ENCODE measurements at regions not wholly inside any gene's neighbourhood (a gene's known extent, or its start where the extent isn't known, plus 50 kb on each side); places are given as distances from the start of the nearest gene placed in this dataset.
"Not testable (repeated sequence)": the region's sequence is repeated elsewhere in the genome, so short reads cannot be mapped to it uniquely, and the experiment has no call there.

GRCh38 chr1:30444401-30444800, 279.0 kb downstream of the MATN1 start:
- DNase-seq (ENCODE audit: extremely low read depth in 1 of 2, low read depth in 1 of 2): no peak

- DNase-seq (ENCODE audit: extremely low read depth in 1 of 2, low read depth in 1 of 2): not testable (repeated sequence)
These were observed 285.1 kb downstream of the MATN1 start for GRCh38 chr1:30438274-30438673.

- no peak for DNase-seq (ENCODE audit: extremely low read depth in 1 of 2, low read depth in 1 of 2)
These were observed 286.3 kb downstream of the MATN1 start for GRCh38 chr1:30437059-30437576.

GRCh38 chr1:30427545-30427944, 295.8 kb downstream of the MATN1 start:
- no peak for DNase-seq (ENCODE audit: extremely low read depth in 1 of 2, low read depth in 1 of 2)

- DNase-seq (ENCODE audit: extremely low read depth in 1 of 2, low read depth in 1 of 2): no peak
These were observed 298.3 kb downstream of the MATN1 start for GRCh38 chr1:30425046-30425445.

GRCh38 chr1:30423570-30423969, 299.8 kb downstream of the MATN1 start:
- DNase-seq (ENCODE audit: extremely low read depth in 1 of 2, low read depth in 1 of 2): no peak

GRCh38 chr1:30422251-30422650, 301.1 kb downstream of the MATN1 start:
- DNase-seq (ENCODE audit: extremely low read depth in 1 of 2, low read depth in 1 of 2): no peak

- no peak for DNase-seq (ENCODE audit: extremely low read depth in 1 of 2, low read depth in 1 of 2)
These were observed 302.8 kb downstream of the MATN1 start for GRCh38 chr1:30420519-30421050.

- DNase-seq (ENCODE audit: extremely low read depth in 1 of 2, low read depth in 1 of 2): no peak
These were observed 303.6 kb downstream of the MATN1 start for GRCh38 chr1:30419831-30420230.

GRCh38 chr1:30418939-30419720, 304.3 kb downstream of the MATN1 start:
- no peak for DNase-seq (ENCODE audit: extremely low read depth in 1 of 2, low read depth in 1 of 2)

GRCh38 chr1:30418061-30418938, 305.1 kb downstream of the MATN1 start:
- DNase-seq (ENCODE audit: extremely low read depth in 1 of 2, low read depth in 1 of 2): no peak

GRCh38 chr1:30417701-30418046, 305.7 kb downstream of the MATN1 start:
- DNase-seq (ENCODE audit: extremely low read depth in 1 of 2, low read depth in 1 of 2): no peak

- no peak for DNase-seq (ENCODE audit: extremely low read depth in 1 of 2, low read depth in 1 of 2)
These were observed 306.2 kb downstream of the MATN1 start for GRCh38 chr1:30417001-30417700.

GRCh38 chr1:30416221-30416820, 307.1 kb downstream of the MATN1 start:
- no peak for DNase-seq (ENCODE audit: extremely low read depth in 1 of 2, low read depth in 1 of 2)

- DNase-seq (ENCODE audit: extremely low read depth in 1 of 2, low read depth in 1 of 2): no peak
These were observed 308.0 kb downstream of the MATN1 start for GRCh38 chr1:30415171-30415940.

- DNase-seq (ENCODE audit: extremely low read depth in 1 of 2, low read depth in 1 of 2): no peak
These were observed 308.6 kb downstream of the MATN1 start for GRCh38 chr1:30414851-30415165.

- no peak for DNase-seq (ENCODE audit: extremely low read depth in 1 of 2, low read depth in 1 of 2)
These were observed 309.1 kb downstream of the MATN1 start for GRCh38 chr1:30414086-30414850.

- no peak for DNase-seq (ENCODE audit: extremely low read depth in 1 of 2, low read depth in 1 of 2)
These were observed 309.8 kb downstream of the MATN1 start for GRCh38 chr1:30413606-30414005.

- DNase-seq (ENCODE audit: extremely low read depth in 1 of 2, low read depth in 1 of 2): no peak
These were observed 310.3 kb downstream of the MATN1 start for GRCh38 chr1:30413111-30413440.

Measured in activated CD8-positive, alpha-beta memory T cell treated with anti-CD3 and anti-CD28 coated beads for 1 hour (primary cell).